K562 (cell line): ENCODE measurements at regions not wholly inside any gene's neighbourhood (a gene's known extent, or its start where the extent isn't known, plus 50 kb on each side); places are given as distances from the start of the nearest gene placed in this dataset.

Experiments
- ATAC-seq: fragments of 200-7000 bp; cut with Tn5 transposase; 3 replicates; pipeline ENCODE4 v1.9.1; 2020; ENCODE audit warnings: moderate library complexity
- BruUV-seq: library from RNA; stranded (reverse); fragments of 400-500 nt; replicated peaks from 2 replicates; lab custom pipeline; 2021; lab: Mats Ljungman, UMichigan
- CTCF ChIA-PET: fragments of 300-600 bp; formaldehyde crosslinking; extraction: SDS; loops from one replicate; lab custom pipeline; 2021; ENCODE audit warnings: low intra/inter-chr PET ratio; lab: Yijun Ruan, JAX
- POLR2A ChIA-PET: fragments of 300-600, 350-650 bp; sonication (Branson Sonifier 250); formaldehyde crosslinking; extraction: SDS; loops from one replicate; lab custom pipeline; 2021; ENCODE audit warnings: antibody characterized with exemption, inconsistent platforms; lab: Yijun Ruan, JAX
- DNase-seq, 4 experiments: peaks; one replicate each; pipeline versions ENCODE4 v3.0.0 to v3.0.0-alpha.2; 2011 to 2018; ENCODE audit warnings: low spot score in 3 of 4, mixed read lengths in 3 of 4; ENCODE audit errors: extremely low read depth in 1 of 4
- FAIRE-seq: peaks from 2 replicates; lab custom pipeline; 2011; peaks lifted over from hg19 to GRCh38; lab: Jason Lieb, UNC
- H2AFZ ChIP-seq: 2 replicates; pipeline ENCODE4 v1.6.0; 2011; ENCODE audit warnings: low read depth, low read length, control low read depth, inconsistent platforms
- H3K27ac ChIP-seq: fragments of 200-600 bp; 3 replicates; pipeline ENCODE4 v1.8.0; 2011; ENCODE audit warnings: low read depth, mild to moderate bottlenecking, control low read depth, inconsistent platforms, low read length, moderate library complexity, mixed read lengths; ENCODE audit errors: extremely low read depth
- H3K27me3 ChIP-seq, 2 experiments: fragments of 300-600 bp in 1 of 2; 2 replicates in 1 of 2; 3 replicates in 1 of 2; pipeline versions ENCODE4 v1.6.0 to v1.8.0; 2011; ENCODE audit warnings: inconsistent platforms in 2 of 2, low read length in 2 of 2, mild to moderate bottlenecking in 1 of 2, mixed read lengths in 1 of 2, moderate library complexity in 1 of 2; ENCODE audit not compliant: control insufficient read depth in 2 of 2, insufficient read depth in 2 of 2
- H3K36me3 ChIP-seq: fragments of 300-600 bp; 3 replicates; pipeline ENCODE4 v1.8.0; 2011; ENCODE audit warnings: mild to moderate bottlenecking, low read length, inconsistent platforms; ENCODE audit not compliant: control insufficient read depth, insufficient read depth
- H3K4me1 ChIP-seq, 2 experiments: fragments of 200-600 bp in 1 of 2; replicated peaks in 1 of 2; 2 replicates in 1 of 2; 3 replicates in 1 of 2; pipeline versions ENCODE4 v1.5.1 to v1.8.0; 2011; ENCODE audit warnings: inconsistent platforms in 2 of 2, low read length in 2 of 2, mild to moderate bottlenecking in 1 of 2, mixed read lengths in 1 of 2, moderate library complexity in 1 of 2; ENCODE audit not compliant: control insufficient read depth in 2 of 2, insufficient read depth in 2 of 2
- H3K4me2 ChIP-seq: 2 replicates; pipeline ENCODE4 v1.6.1; 2011; ENCODE audit warnings: low read length, control low read depth, inconsistent platforms, mixed read lengths; ENCODE audit not compliant: insufficient read depth
- H3K4me3 ChIP-seq: fragments of 200-600 bp; sonication (generic), shearing (Covaris generic); 2 replicates; pipeline ENCODE4 v1.5.1; 2016; ENCODE audit warnings: control low read depth, inconsistent platforms
- H3K79me2 ChIP-seq: fragments of 200-600 bp; 3 replicates; pipeline ENCODE4 v1.8.0; 2011; ENCODE audit warnings: low read length, inconsistent platforms; ENCODE audit not compliant: control insufficient read depth, insufficient read depth
- H3K9ac ChIP-seq, 2 experiments: 2 replicates each; pipeline versions ENCODE4 v1.6.0 to v1.6.1; 2011; ENCODE audit warnings: low read depth in 2 of 2, low read length in 2 of 2, control low read depth in 1 of 2, inconsistent platforms in 1 of 2, mild to moderate bottlenecking in 1 of 2, mixed read lengths in 1 of 2; ENCODE audit not compliant: insufficient read depth in 1 of 2
- H3K9me1 ChIP-seq: one replicate; pipeline ENCODE4 v1.6.0; 2011; ENCODE audit warnings: inconsistent platforms, mild to moderate bottlenecking, low read length, moderate library complexity; ENCODE audit not compliant: control insufficient read depth, insufficient read depth
- H3K9me3 ChIP-seq: replicated peaks from 2 replicates; pipeline ENCODE4 v1.5.1; 2011; ENCODE audit warnings: low read depth, low read length, inconsistent platforms; ENCODE audit not compliant: control insufficient read depth, insufficient read depth
- H4K20me1 ChIP-seq: replicated peaks from 2 replicates; pipeline ENCODE4 v1.6.1; 2011; ENCODE audit warnings: low read length, inconsistent platforms, mixed read lengths; ENCODE audit not compliant: control insufficient read depth, insufficient read depth
- C11orf30 ChIP-seq: fragments of 450-650 bp; IDR thresholded peaks from 2 replicates; pipeline ENCODE4 v1.6.1; 2016; ENCODE audit warnings: low read depth, mild to moderate bottlenecking
- CHD2 ChIP-seq: IDR thresholded peaks from 2 replicates; pipeline ENCODE4 v1.6.1; 2011; ENCODE audit warnings: low read depth, low read length
- EP300 ChIP-seq: IDR thresholded peaks from 2 replicates; pipeline ENCODE4 v1.6.1; 2012; ENCODE audit warnings: low read length, improper control_type of control experiment
- ETS2 ChIP-seq: IDR thresholded peaks from 2 replicates; pipeline ENCODE4 v1.6.1; 2016; ENCODE audit warnings: borderline replicate concordance, missing genetic modification characterization, mild to moderate bottlenecking, moderate library complexity, missing compliant biosample characterization; ENCODE audit not compliant: poor library complexity, severe bottlenecking
- ETV5 ChIP-seq: sonication (generic); formaldehyde crosslinking; IDR thresholded peaks from 2 replicates; pipeline ENCODE4 v1.4.0; 2020; ENCODE audit warnings: low read depth, mild to moderate bottlenecking, missing genetic modification reagents
- FOSL1 ChIP-seq: fragments of 200-800 bp; sonication (Bioruptor generic); conservative IDR thresholded peaks from 2 replicates; pipeline ENCODE4 v1.6.1; 2016; ENCODE audit warnings: missing genetic modification characterization, missing compliant biosample characterization
- GTF2A2 ChIP-seq: IDR thresholded peaks from 2 replicates; pipeline ENCODE4 v1.6.1; 2016; ENCODE audit warnings: mild to moderate bottlenecking, missing genetic modification characterization, missing compliant biosample characterization
- KDM4B ChIP-seq, 2 experiments: fragments of 450-650 bp in 1 of 2; sonication (generic) in 1 of 2; IDR thresholded peaks; 2 replicates each; pipeline ENCODE4 v1.6.1; 2016 to 2017; ENCODE audit warnings: borderline replicate concordance in 2 of 2, antibody characterized with exemption in 1 of 2, low read depth in 1 of 2, mild to moderate bottlenecking in 1 of 2
- MAFF ChIP-seq: IDR thresholded peaks from 2 replicates; pipeline ENCODE4 v1.6.1; 2012; ENCODE audit warnings: low read length, improper control_type of control experiment
- MAFG ChIP-seq: fragments of 450-650 bp; conservative IDR thresholded peaks from 2 replicates; pipeline ENCODE4 v1.6.1; 2016; ENCODE audit warnings: missing genetic modification characterization, missing compliant biosample characterization
- MYBL2 ChIP-seq, 2 experiments: fragments of 450-650 bp in 1 of 2; sonication (generic) in 1 of 2; formaldehyde crosslinking in 1 of 2; IDR thresholded peaks; 2 replicates each; pipeline versions ENCODE4 v1.6.1 to v1.8.1; 2017 to 2022; ENCODE audit warnings: borderline replicate concordance in 1 of 2, inconsistent platforms in 1 of 2, low read depth in 1 of 2, mild to moderate bottlenecking in 1 of 2, missing genetic modification reagents in 1 of 2, moderate library complexity in 1 of 2
- NCOA1 ChIP-seq: fragments of 450-650 bp; IDR thresholded peaks from 2 replicates; pipeline ENCODE4 v1.6.1; 2016; ENCODE audit warnings: low read depth
- NFE2 ChIP-seq: IDR thresholded peaks from 2 replicates; pipeline ENCODE4 v1.6.1; 2014; ENCODE audit warnings: antibody characterized with exemption, low read depth
- SMARCC2 ChIP-seq: fragments of 450-650 bp; IDR thresholded peaks from 2 replicates; pipeline ENCODE4 v1.6.1; 2017; ENCODE audit warnings: antibody characterized with exemption, moderate library complexity, mild to moderate bottlenecking, low read depth
- SNRNP70 ChIP-seq: fragments of 200-400 bp; formaldehyde crosslinking; optimal IDR thresholded peaks from 2 replicates; pipeline ENCODE3; 2017; ENCODE audit warnings: low read depth, low read length
- SREBF1 ChIP-seq: fragments of 150-350 bp; IDR thresholded peaks from 2 replicates; pipeline ENCODE4 v1.6.1; 2014; ENCODE audit warnings: antibody characterized with exemption, low read depth, low read length, borderline replicate concordance
- XRCC5 ChIP-seq: fragments of 200-400 bp; formaldehyde crosslinking; IDR thresholded peaks from 2 replicates; pipeline ENCODE4 v1.6.1; 2017; ENCODE audit warnings: low read depth, mild to moderate bottlenecking, low read length
- ZBTB1 ChIP-seq: sonication (generic); formaldehyde crosslinking; IDR thresholded peaks from 2 replicates; pipeline ENCODE4 v1.8.1; 2023; ENCODE audit warnings: missing genetic modification reagents, low read depth, mild to moderate bottlenecking, borderline replicate concordance
- ZNF253 ChIP-seq: fragments of 250-450 bp; sonication (Bioruptor Pico); conservative IDR thresholded peaks from 2 replicates; pipeline ENCODE4 v1.6.1; 2021; ENCODE audit warnings: mild to moderate bottlenecking
- ZNF316 ChIP-seq: fragments of 450-650 bp; IDR thresholded peaks from 2 replicates; pipeline ENCODE4 v1.6.1; 2016
- WGBS: fragments of 100-300 bp; shearing (Covaris generic); methylation state at CpG from one replicate; pipeline ENCODE4 v1.1.6; 2016; ENCODE audit warnings: low coverage, mixed read lengths; ENCODE audit not compliant: insufficient coverage; ENCODE audit errors: missing lambda C conversion rate; 5-methylcytosine and 5-hydroxymethylcytosine counted together
- in situ Hi-C: fragments of 300-500 bp; cut with MboI; formaldehyde crosslinking; loops from 4 replicates; pipeline ENCODE4 v1.15.0; 2018; ENCODE audit warnings: inconsistent platforms, mixed read lengths
- intact Hi-C: fragments of 100-400 bp; cut with micrococcal nuclease; formaldehyde crosslinking; loops from 2 replicates; pipeline ENCODE4 v1.14.2; 2022
- TF ChIP-seq, protein P1 (sequence below): sonication (generic); formaldehyde crosslinking; IDR thresholded peaks from 2 replicates; pipeline ENCODE4 v1.8.0; 2022; ENCODE audit warnings: mild to moderate bottlenecking, missing genetic modification reagents, borderline replicate concordance
- TF ChIP-seq, protein P2 (sequence below): fragments of 450-650 bp; IDR thresholded peaks from 2 replicates; pipeline ENCODE4 v1.6.1; 2017; ENCODE audit warnings: mild to moderate bottlenecking, moderate library complexity

DNA sequence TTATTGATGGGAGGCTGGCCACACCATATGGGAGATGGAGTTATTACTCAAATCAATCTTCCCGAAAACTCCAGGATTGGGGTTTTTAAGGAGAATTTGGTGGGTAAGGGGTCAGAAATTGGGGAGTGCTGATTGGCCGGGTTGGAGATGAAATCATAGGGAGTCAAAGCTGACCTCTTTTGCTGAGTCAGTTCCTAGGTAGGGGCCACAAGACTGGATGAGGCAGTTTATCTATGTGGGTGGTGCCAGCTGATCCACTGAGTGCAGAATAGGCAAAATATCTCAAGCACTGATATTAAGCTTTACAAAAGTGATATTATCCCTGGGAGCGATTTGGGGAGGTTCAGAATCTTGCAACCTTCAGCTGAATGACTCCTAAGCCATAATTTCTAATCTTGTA, 75.7 kb upstream of the CLINT1 start:
- H3K79me2 ChIP-seq = no peaks in the 10 kb centered on the region
- no peaks in the 10 kb centered on the region for H4K20me1 ChIP-seq
- intact Hi-C loops = no loop called here
- H3K9me1 ChIP-seq = no peaks in the 10 kb centered on the region
- no peak overlapping the region for H3K9ac ChIP-seq
- H2AFZ ChIP-seq = no peak overlapping the region
- H3K4me1 ChIP-seq = no peaks in the 10 kb centered on the region; a peak in 1 of 5 replicates
- H3K9me3 ChIP-seq = no peaks in the 10 kb centered on the region
- TF ChIP-seq, protein P1, sequence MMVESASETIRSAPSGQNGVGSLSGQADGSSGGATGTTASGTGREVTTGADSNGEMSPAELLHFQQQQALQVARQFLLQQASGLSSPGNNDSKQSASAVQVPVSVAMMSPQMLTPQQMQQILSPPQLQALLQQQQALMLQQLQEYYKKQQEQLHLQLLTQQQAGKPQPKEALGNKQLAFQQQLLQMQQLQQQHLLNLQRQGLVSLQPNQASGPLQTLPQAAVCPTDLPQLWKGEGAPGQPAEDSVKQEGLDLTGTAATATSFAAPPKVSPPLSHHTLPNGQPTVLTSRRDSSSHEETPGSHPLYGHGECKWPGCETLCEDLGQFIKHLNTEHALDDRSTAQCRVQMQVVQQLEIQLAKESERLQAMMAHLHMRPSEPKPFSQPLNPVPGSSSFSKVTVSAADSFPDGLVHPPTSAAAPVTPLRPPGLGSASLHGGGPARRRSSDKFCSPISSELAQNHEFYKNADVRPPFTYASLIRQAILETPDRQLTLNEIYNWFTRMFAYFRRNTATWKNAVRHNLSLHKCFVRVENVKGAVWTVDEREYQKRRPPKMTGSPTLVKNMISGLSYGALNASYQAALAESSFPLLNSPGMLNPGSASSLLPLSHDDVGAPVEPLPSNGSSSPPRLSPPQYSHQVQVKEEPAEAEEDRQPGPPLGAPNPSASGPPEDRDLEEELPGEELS (CRISPR knock-in tag) = no peak
- TF ChIP-seq CHD2 (no peak), KDM4B (IDR thresholded peaks at IDR 0.05; ENCODE audit: borderline replicate concordance in 2 of 2, low read depth in 1 of 2) (no peak), SMARCC2 (no peak), ETV5 (CRISPR knock-in tag) (no peak), ETS2 (tag) (no peak), EP300 (no peak), GTF2A2 (tag) (no peak), MAFG (tag) (peak; percentile 73), ZBTB1 (CRISPR knock-in tag) (no peak), NCOA1 (no peak), MAFF (peak; percentile 51; the same call in 1 of the 2 replicates), SREBF1 (no peak), XRCC5 (no peak), FOSL1 (tag) (no peak), ZNF253 (CRISPR knock-in tag) (no peak), MYBL2 (IDR thresholded peaks at IDR 0.05; ENCODE audit: low read depth) (no peak), MYBL2 (CRISPR knock-in tag; IDR thresholded peaks at IDR 0.05; ENCODE audit: borderline replicate concordance) (no peak), NFE2 (peak; percentile 55; the same call in 1 of the 2 replicates), C11orf30 (peak; percentile 80), SNRNP70 (no peak), ZNF316 (peak; percentile 85)
- TF ChIP-seq, protein P2, sequence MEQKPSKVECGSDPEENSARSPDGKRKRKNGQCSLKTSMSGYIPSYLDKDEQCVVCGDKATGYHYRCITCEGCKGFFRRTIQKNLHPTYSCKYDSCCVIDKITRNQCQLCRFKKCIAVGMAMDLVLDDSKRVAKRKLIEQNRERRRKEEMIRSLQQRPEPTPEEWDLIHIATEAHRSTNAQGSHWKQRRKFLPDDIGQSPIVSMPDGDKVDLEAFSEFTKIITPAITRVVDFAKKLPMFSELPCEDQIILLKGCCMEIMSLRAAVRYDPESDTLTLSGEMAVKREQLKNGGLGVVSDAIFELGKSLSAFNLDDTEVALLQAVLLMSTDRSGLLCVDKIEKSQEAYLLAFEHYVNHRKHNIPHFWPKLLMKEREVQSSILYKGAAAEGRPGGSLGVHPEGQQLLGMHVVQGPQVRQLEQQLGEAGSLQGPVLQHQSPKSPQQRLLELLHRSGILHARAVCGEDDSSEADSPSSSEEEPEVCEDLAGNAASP = no peak
- TF ChIP-seq, all 486 proteins: peak for 5
- ChIA-PET POLR2A (interaction anchor here (0.6 kb wide), 1 partner anchor 123 kb away, joined by 3 read pairs; no protein-coding TSS in a partner anchor), CTCF (no interaction called here)
- ATAC-seq = no peak
- Histone ChIP-seq H3K27me3 (no peaks in the 10 kb centered on the region; a peak in 1 of 5 replicates), H3K36me3 (no peaks in the 10 kb centered on the region), H3K4me3 (no peak overlapping the region), H3K4me2 (no peak overlapping the region), H3K27ac (no peak overlapping the region)
- in situ Hi-C loops = no loop called here
- DNase-seq = no peak
- FAIRE-seq = peak; percentile 6
- BruUV-seq = no TSS peak
- WGBS = 10% methylated on average over 3 of the region's 3 CpGs
